SK-N-SH (cell line): ENCODE measurements at regions not wholly inside any gene's neighbourhood (a gene's known extent, or its start where the extent isn't known, plus 50 kb on each side); places are given as distances from the start of the nearest gene placed in this dataset.

Experiments
- CTCF ChIA-PET: fragments of 300-600, 350-600 bp; formaldehyde crosslinking; extraction: SDS; loops from one replicate; lab custom pipeline; 2021; lab: Yijun Ruan, JAX
- POLR2A ChIA-PET: fragments of 350-600 bp; sonication (Branson Sonifier 250); formaldehyde crosslinking; extraction: SDS; loops from one replicate; lab custom pipeline; 2020; ENCODE audit warnings: antibody characterized with exemption, inconsistent platforms; lab: Yijun Ruan, JAX
- DNase-seq: peaks from one replicate; pipeline ENCODE4 v3.0.0; 2012
- H2AFZ ChIP-seq: fragments of 200-600 bp; sonication (generic); 2 replicates; pipeline ENCODE4 v1.8.1; 2016; ENCODE audit warnings: antibody characterized with exemption, mild to moderate bottlenecking, low read depth
- H3F3A ChIP-seq: fragments of 200-600 bp; sonication (generic); replicated peaks from 2 replicates; pipeline ENCODE3; 2016; ENCODE audit warnings: antibody characterized with exemption, mild to moderate bottlenecking; ENCODE audit not compliant: insufficient read depth
- H3K27ac ChIP-seq, 2 experiments: fragments of 200-500 bp in 1 of 2; fragments of 200-600 bp in 1 of 2; sonication (Bioruptor generic) in 1 of 2; sonication (generic), shearing (Covaris generic) in 1 of 2; 2 replicates each; pipeline versions ENCODE4 v1.5.1 to v1.6.1; 2014 to 2016; ENCODE audit warnings: low read depth in 2 of 2, inconsistent platforms in 1 of 2, low read length in 1 of 2, mild to moderate bottlenecking in 1 of 2, mixed read lengths in 1 of 2
- H3K27me3 ChIP-seq: fragments of 200-600 bp; sonication (generic), shearing (Covaris generic); 2 replicates; pipeline ENCODE4 v1.6.1; 2016; ENCODE audit warnings: mixed run types; ENCODE audit not compliant: insufficient read depth
- H3K36me3 ChIP-seq, 2 experiments: fragments of 200-500 bp in 1 of 2; fragments of 200-600 bp in 1 of 2; sonication (Bioruptor generic) in 1 of 2; sonication (generic) in 1 of 2; replicated peaks in 1 of 2; 2 replicates each; pipeline versions ENCODE3 to v1.5.1; 2014 to 2016; ENCODE audit warnings: low read length in 1 of 2, mild to moderate bottlenecking in 1 of 2; ENCODE audit not compliant: insufficient read depth in 2 of 2, control insufficient read depth in 1 of 2
- H3K4me1 ChIP-seq, 2 experiments: fragments of 200-500 bp in 1 of 2; fragments of 200-600 bp in 1 of 2; sonication (Bioruptor generic) in 1 of 2; sonication (generic), shearing (Covaris generic) in 1 of 2; 2 replicates each; pipeline versions ENCODE4 v1.5.1 to v1.6.1; 2014 to 2016; ENCODE audit warnings: low read depth in 1 of 2, low read length in 1 of 2, mixed run types in 1 of 2; ENCODE audit not compliant: insufficient read depth in 2 of 2, control insufficient read depth in 1 of 2
- H3K4me2 ChIP-seq: fragments of 200-600 bp; sonication (generic), shearing (Covaris generic); 2 replicates; pipeline ENCODE4 v1.6.1; 2017; ENCODE audit warnings: mixed run types
- H3K4me3 ChIP-seq, 2 experiments: fragments of 200-500 bp in 1 of 2; fragments of 200-600 bp in 1 of 2; sonication (Bioruptor generic) in 1 of 2; sonication (generic), shearing (Covaris generic) in 1 of 2; 2 replicates each; pipeline versions ENCODE4 v1.5.1 to v1.8.1; 2014 to 2016; ENCODE audit warnings: low read depth in 2 of 2, inconsistent platforms in 1 of 2, low read length in 1 of 2, mild to moderate bottlenecking in 1 of 2, mixed read lengths in 1 of 2, moderate library complexity in 1 of 2
- H3K79me2 ChIP-seq: fragments of 200-600 bp; sonication (generic); 2 replicates; pipeline ENCODE4 v1.8.1; 2017; ENCODE audit warnings: mild to moderate bottlenecking; ENCODE audit not compliant: insufficient read depth
- H3K9ac ChIP-seq: fragments of 200-600 bp; sonication (generic); 2 replicates; pipeline ENCODE4 v1.6.1; 2017; ENCODE audit warnings: mixed run types
- H3K9me2 ChIP-seq: fragments of 200-600 bp; sonication (generic); 2 replicates; pipeline ENCODE4 v1.6.1; 2017; ENCODE audit warnings: mixed run types
- H3K9me3 ChIP-seq: fragments of 200-600 bp; sonication (generic); 2 replicates; pipeline ENCODE4 v1.6.1; 2017; ENCODE audit warnings: mixed run types, mild to moderate bottlenecking, moderate library complexity
- H4K20me1 ChIP-seq: fragments of 200-600 bp; sonication (generic); 2 replicates; pipeline ENCODE4 v1.6.1; 2017; ENCODE audit warnings: mild to moderate bottlenecking, mixed run types; ENCODE audit not compliant: insufficient read depth
- ELF1 ChIP-seq: IDR thresholded peaks from 2 replicates; pipeline ENCODE4 v1.4.0; 2012
- FOSL2 ChIP-seq: IDR thresholded peaks from 2 replicates; pipeline ENCODE4 v1.4.0; 2012; ENCODE audit warnings: low read depth, mild to moderate bottlenecking, moderate library complexity, borderline replicate concordance
- FOXJ3 ChIP-seq: sonication (generic); formaldehyde crosslinking; IDR thresholded peaks from 2 replicates; pipeline ENCODE4 v1.5.1; 2020; ENCODE audit warnings: mild to moderate bottlenecking, missing genetic modification reagents
- FOXM1 ChIP-seq: IDR thresholded peaks from 2 replicates; pipeline ENCODE4 v1.4.0; 2012; ENCODE audit warnings: low read depth, mild to moderate bottlenecking
- GABPA ChIP-seq: IDR thresholded peaks from 2 replicates; pipeline ENCODE4 v1.4.0; 2012; ENCODE audit warnings: low read depth, mild to moderate bottlenecking
- JUND ChIP-seq: IDR thresholded peaks from 2 replicates; pipeline ENCODE4 v1.4.0; 2012
- MEF2A ChIP-seq: IDR thresholded peaks from 2 replicates; pipeline ENCODE4 v1.4.0; 2012; ENCODE audit warnings: low read depth, borderline replicate concordance
- RAD21 ChIP-seq: IDR thresholded peaks from 2 replicates; pipeline ENCODE4 v1.6.1; 2012; ENCODE audit warnings: mild to moderate bottlenecking, low read length
- REST ChIP-seq: IDR thresholded peaks from 2 replicates; pipeline ENCODE4 v1.6.1; 2012; ENCODE audit warnings: mild to moderate bottlenecking, low read depth, low read length, moderate library complexity
- RFX5 ChIP-seq: IDR thresholded peaks from 2 replicates; pipeline ENCODE4 v1.6.1; 2012; ENCODE audit warnings: mild to moderate bottlenecking, improper control_type of control experiment, low read length
- SMC3 ChIP-seq: IDR thresholded peaks from 2 replicates; pipeline ENCODE4 v1.6.1; 2012; ENCODE audit warnings: low read depth, low read length, improper control_type of control experiment
- WGBS: methylation state at CpG from one replicate; pipeline ENCODE4 v1.1.6; 2017; ENCODE audit warnings: low lambda C conversion rate; 5-methylcytosine and 5-hydroxymethylcytosine counted together
- TF ChIP-seq, protein P1 (sequence below): IDR thresholded peaks from 2 replicates; pipeline ENCODE4 v1.4.0; 2012; ENCODE audit warnings: low read depth, borderline replicate concordance
- TF ChIP-seq, protein P2 (sequence below): fragments of 150-350 bp; IDR thresholded peaks from 2 replicates; pipeline ENCODE4 v1.6.1; 2016; ENCODE audit warnings: mild to moderate bottlenecking, low read depth, low read length
- TF ChIP-seq, protein P3 (sequence below): IDR thresholded peaks from 2 replicates; pipeline ENCODE4 v1.4.0; 2012; ENCODE audit warnings: low read depth

DNA sequence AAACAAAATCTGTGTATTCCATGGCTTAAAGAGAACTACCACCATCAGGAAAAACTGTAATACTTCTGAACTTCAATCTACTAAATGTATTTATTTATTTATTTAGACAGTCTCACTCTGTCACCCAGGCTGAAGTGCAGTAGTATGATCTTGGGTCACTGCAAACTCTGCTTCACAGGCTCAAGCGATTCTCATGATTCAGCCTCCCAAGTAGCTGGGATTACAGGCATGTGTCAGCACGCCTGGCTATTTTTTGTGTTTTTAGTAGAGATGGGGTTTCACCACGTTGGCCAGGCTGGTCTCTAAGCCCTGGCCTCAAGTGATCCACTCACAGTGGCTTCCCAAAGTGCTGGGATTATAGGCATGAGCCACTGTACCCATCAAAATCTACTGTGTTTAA lies 202.3 kb upstream of the POU1F1 start:
- Histone ChIP-seq H3K4me2 (no peak overlapping the region), H4K20me1 (no peaks in the 10 kb centered on the region), H3K36me3 (no peaks in the 10 kb centered on the region), H3K27ac (no peak overlapping the region), H3K9me2 (no peaks in the 10 kb centered on the region), H3K9ac (no peak overlapping the region), H2AFZ (no peak overlapping the region), H3K4me1 (no peaks in the 10 kb centered on the region), H3K4me3 (no peak overlapping the region), H3K79me2 (no peaks in the 10 kb centered on the region), H3F3A (no peaks in the 10 kb centered on the region), H3K27me3 (no peaks in the 10 kb centered on the region)
- CTCF ChIA-PET, result no interaction called here
- DNase-seq, result no peak
- POLR2A ChIA-PET, result no interaction called here
- TF ChIP-seq MEF2A (no peak), FOXJ3 (CRISPR knock-in tag) (no peak), ELF1 (no peak), JUND (no peak), FOSL2 (no peak), RFX5 (no peak), RAD21 (no peak), REST (no peak)
- TF ChIP-seq, protein P1, sequence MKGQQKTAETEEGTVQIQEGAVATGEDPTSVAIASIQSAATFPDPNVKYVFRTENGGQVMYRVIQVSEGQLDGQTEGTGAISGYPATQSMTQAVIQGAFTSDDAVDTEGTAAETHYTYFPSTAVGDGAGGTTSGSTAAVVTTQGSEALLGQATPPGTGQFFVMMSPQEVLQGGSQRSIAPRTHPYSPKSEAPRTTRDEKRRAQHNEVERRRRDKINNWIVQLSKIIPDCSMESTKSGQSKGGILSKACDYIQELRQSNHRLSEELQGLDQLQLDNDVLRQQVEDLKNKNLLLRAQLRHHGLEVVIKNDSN, result no peak
- TF ChIP-seq, protein P2, sequence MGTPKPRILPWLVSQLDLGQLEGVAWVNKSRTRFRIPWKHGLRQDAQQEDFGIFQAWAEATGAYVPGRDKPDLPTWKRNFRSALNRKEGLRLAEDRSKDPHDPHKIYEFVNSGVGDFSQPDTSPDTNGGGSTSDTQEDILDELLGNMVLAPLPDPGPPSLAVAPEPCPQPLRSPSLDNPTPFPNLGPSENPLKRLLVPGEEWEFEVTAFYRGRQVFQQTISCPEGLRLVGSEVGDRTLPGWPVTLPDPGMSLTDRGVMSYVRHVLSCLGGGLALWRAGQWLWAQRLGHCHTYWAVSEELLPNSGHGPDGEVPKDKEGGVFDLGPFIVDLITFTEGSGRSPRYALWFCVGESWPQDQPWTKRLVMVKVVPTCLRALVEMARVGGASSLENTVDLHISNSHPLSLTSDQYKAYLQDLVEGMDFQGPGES, result no peak
- TF ChIP-seq, all 33 proteins: peak for 0
- no peaks in the 10 kb centered on the region for H3K9me3 ChIP-seq
- WGBS, result 5% methylated on average over 3 of the region's 3 CpGs

DNA sequence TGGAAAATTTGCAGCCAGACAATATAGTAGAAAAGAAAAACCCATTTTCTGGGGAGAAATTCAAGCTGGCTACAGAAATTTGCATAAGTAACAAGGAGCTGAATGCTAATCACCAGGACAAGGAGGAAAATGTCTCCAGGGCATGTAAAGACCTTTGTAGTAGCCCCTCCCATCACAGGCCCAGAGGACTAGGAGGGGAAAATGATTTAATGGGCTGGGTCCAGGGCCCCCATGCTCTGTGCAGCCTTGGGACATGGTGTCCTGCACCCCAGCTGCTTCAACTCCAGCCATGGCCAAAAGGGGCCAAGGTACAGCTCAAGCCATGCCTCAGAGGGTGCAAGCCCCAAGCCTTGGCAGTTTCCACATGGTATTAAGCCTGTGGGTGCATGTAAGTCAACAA lies 197.6 kb upstream of the POU1F1 start:
- H4K20me1 ChIP-seq, result no peaks in the 10 kb centered on the region
- no peaks in the 10 kb centered on the region for H3K36me3 ChIP-seq
- no peaks in the 10 kb centered on the region for H3K9me2 ChIP-seq
- no peak overlapping the region for H3K4me3 ChIP-seq
- H2AFZ ChIP-seq, result no peak overlapping the region
- no peaks in the 10 kb centered on the region for H3K4me1 ChIP-seq
- H3F3A ChIP-seq, result no peaks in the 10 kb centered on the region
- no peak overlapping the region for H3K9ac ChIP-seq
- no peaks in the 10 kb centered on the region for H3K27me3 ChIP-seq
- CTCF ChIA-PET, result no interaction called here
- TF ChIP-seq, protein P3, sequence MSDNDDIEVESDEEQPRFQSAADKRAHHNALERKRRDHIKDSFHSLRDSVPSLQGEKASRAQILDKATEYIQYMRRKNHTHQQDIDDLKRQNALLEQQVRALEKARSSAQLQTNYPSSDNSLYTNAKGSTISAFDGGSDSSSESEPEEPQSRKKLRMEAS, result no peak
- TF ChIP-seq FOXM1, result no peak
- no peak for TF ChIP-seq GABPA
- no peak for TF ChIP-seq SMC3
- TF ChIP-seq FOSL2, result no peak
- POLR2A ChIA-PET, result no interaction called here
- no peaks in the 10 kb centered on the region for H3K9me3 ChIP-seq
- no peaks in the 10 kb centered on the region for H3K79me2 ChIP-seq
- H3K27ac ChIP-seq, result no peak overlapping the region
- no peak overlapping the region for H3K4me2 ChIP-seq
- DNase-seq, result no peak
